ENCODE measurements at regions not wholly inside any gene's neighbourhood (a gene's known extent, or its start where the extent isn't known, plus 50 kb on each side); places are given as distances from the start of the nearest gene placed in this dataset.
"Not testable (repeated sequence)": the region's sequence is repeated elsewhere in the genome, so short reads cannot be mapped to it uniquely, and the experiment has no call there.

GRCh38 chr4:131347816-131348215 lies 1801.3 kb upstream of the PCDH10 start:
- H3K27ac ChIP-seq (ENCODE audit: low read depth, low read length), result no peak overlapping the region
- no peak overlapping the region for H2AK5ac ChIP-seq (ENCODE audit: low read length)
- no peak overlapping the region for H3K18ac ChIP-seq (ENCODE audit: low read length)
- no peak overlapping the region for H2BK5ac ChIP-seq (ENCODE audit: low read depth, low read length, poor library complexity)
- H3K27me3 ChIP-seq (ENCODE audit: insufficient read depth, low read length), result no peaks in the 10 kb centered on the region
- no peak overlapping the region for H3K23ac ChIP-seq (ENCODE audit: low read length)
- no peak overlapping the region for H3K9ac ChIP-seq (ENCODE audit: low read length)
- no CpG with 5 or more reads among the region's 2 CpGs for WGBS (ENCODE audit: extremely low coverage, insufficient coverage, insufficient read length)
- H3K14ac ChIP-seq (ENCODE audit: low read length), result no peak overlapping the region
- H2AFZ ChIP-seq (ENCODE audit: insufficient read depth, low read length, poor library complexity), result no peak overlapping the region
- no peak overlapping the region for H2BK12ac ChIP-seq (ENCODE audit: low read length)
- no peak overlapping the region for H3K4ac ChIP-seq (ENCODE audit: low read depth, low read length)
- no peak overlapping the region for H3K4me2 ChIP-seq (ENCODE audit: low read length)
- no peaks in the 10 kb centered on the region for H3K36me3 ChIP-seq (ENCODE audit: control insufficient read depth in 1 of 2, insufficient read depth in 2 of 2, low read length in 2 of 2)
- no peak overlapping the region for H3K4me3 ChIP-seq (ENCODE audit: low read depth, low read length)
- H4K91ac ChIP-seq (ENCODE audit: low read depth, low read length), result no peak overlapping the region
- no peak overlapping the region for H2BK120ac ChIP-seq (ENCODE audit: insufficient read depth, low read length, poor library complexity)
- H4K12ac ChIP-seq (ENCODE audit: low read depth, low read length), result no peak overlapping the region
- H3K79me2 ChIP-seq (ENCODE audit: control insufficient read depth, insufficient read depth, low read length, poor library complexity), result no peaks in the 10 kb centered on the region
- no peaks in the 10 kb centered on the region for H3K9me3 ChIP-seq (ENCODE audit: insufficient read depth, low read depth, low read length)
- DNase-seq, result no peak
- H3K4me1 ChIP-seq (ENCODE audit: control insufficient read depth in 1 of 2, insufficient read depth in 2 of 2, low read length in 2 of 2), result no peaks in the 10 kb centered on the region
- H3K79me1 ChIP-seq (ENCODE audit: low read length), result no peaks in the 10 kb centered on the region
- no peak overlapping the region for H4K8ac ChIP-seq (ENCODE audit: low read depth, low read length)

DNA sequence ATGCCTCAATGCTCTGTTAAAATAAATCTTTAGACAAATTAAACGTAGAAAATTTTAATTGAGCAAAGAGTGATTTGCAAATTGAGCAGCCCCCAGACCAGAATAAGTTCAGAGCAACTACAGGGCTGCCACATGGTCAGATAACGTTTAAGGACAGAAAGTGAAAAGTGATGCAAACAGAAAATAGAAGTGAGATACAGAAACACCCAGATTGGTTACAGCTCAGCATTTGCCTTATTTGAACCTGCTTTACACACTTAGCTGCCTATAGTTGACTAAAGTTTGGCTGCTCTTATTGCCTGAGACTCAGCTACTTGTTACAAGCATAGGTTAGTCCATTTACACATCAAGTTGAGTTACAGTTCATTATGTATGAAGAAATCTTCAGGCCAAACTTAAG lies 1800.8 kb upstream of the PCDH10 start:
- Histone ChIP-seq H2AFZ (ENCODE audit: insufficient read depth, low read length, poor library complexity) (no peak overlapping the region), H3K9me3 (ENCODE audit: insufficient read depth, low read depth, low read length) (no peaks in the 10 kb centered on the region), H4K12ac (ENCODE audit: low read depth, low read length) (no peak overlapping the region), H3K9ac (ENCODE audit: low read length) (no peak overlapping the region), H2BK5ac (ENCODE audit: low read depth, low read length, poor library complexity) (no peak overlapping the region), H4K8ac (ENCODE audit: low read depth, low read length) (no peak overlapping the region), H3K14ac (ENCODE audit: low read length) (no peak overlapping the region), H3K27ac (ENCODE audit: low read depth, low read length) (no peak overlapping the region), H2BK12ac (ENCODE audit: low read length) (no peak overlapping the region), H2AK5ac (ENCODE audit: low read length) (no peak overlapping the region), H3K36me3 (ENCODE audit: control insufficient read depth in 1 of 2, insufficient read depth in 2 of 2, low read length in 2 of 2) (no peaks in the 10 kb centered on the region), H3K79me1 (ENCODE audit: low read length) (no peaks in the 10 kb centered on the region), H3K79me2 (ENCODE audit: control insufficient read depth, insufficient read depth, low read length, poor library complexity) (no peaks in the 10 kb centered on the region), H3K4me1 (ENCODE audit: control insufficient read depth in 1 of 2, insufficient read depth in 2 of 2, low read length in 2 of 2) (no peaks in the 10 kb centered on the region), H4K91ac (ENCODE audit: low read depth, low read length) (no peak overlapping the region), H3K27me3 (ENCODE audit: insufficient read depth, low read length) (no peaks in the 10 kb centered on the region), H3K4me2 (ENCODE audit: low read length) (no peak overlapping the region), H3K18ac (ENCODE audit: low read length) (no peak overlapping the region), H3K4me3 (ENCODE audit: low read depth, low read length) (no peak overlapping the region), H3K23ac (ENCODE audit: low read length) (no peak overlapping the region), H2BK120ac (ENCODE audit: insufficient read depth, low read length, poor library complexity) (no peak overlapping the region), H3K4ac (ENCODE audit: low read depth, low read length) (no peak overlapping the region)
- WGBS (ENCODE audit: extremely low coverage, insufficient coverage, insufficient read length), result no CpG with 5 or more reads among the region's 2 CpGs
- no peak for DNase-seq

- not testable (repeated sequence) for H2BK12ac ChIP-seq (ENCODE audit: low read length); H3K79me1 ChIP-seq (ENCODE audit: low read length); H2AFZ ChIP-seq (ENCODE audit: insufficient read depth, low read length, poor library complexity); H3K9ac ChIP-seq (ENCODE audit: low read length); DNase-seq; H3K27ac ChIP-seq (ENCODE audit: low read depth, low read length); H3K14ac ChIP-seq (ENCODE audit: low read length); H3K23ac ChIP-seq (ENCODE audit: low read length); H3K4me2 ChIP-seq (ENCODE audit: low read length); H3K4me3 ChIP-seq (ENCODE audit: low read depth, low read length); H3K18ac ChIP-seq (ENCODE audit: low read length); H3K36me3 ChIP-seq (ENCODE audit: control insufficient read depth in 1 of 2, insufficient read depth in 2 of 2, low read length in 2 of 2); H2BK120ac ChIP-seq (ENCODE audit: insufficient read depth, low read length, poor library complexity); H4K12ac ChIP-seq (ENCODE audit: low read depth, low read length); H3K27me3 ChIP-seq (ENCODE audit: insufficient read depth, low read length); H2AK5ac ChIP-seq (ENCODE audit: low read length); H3K4me1 ChIP-seq (ENCODE audit: control insufficient read depth in 1 of 2, insufficient read depth in 2 of 2, low read length in 2 of 2); H3K4ac ChIP-seq (ENCODE audit: low read depth, low read length); H3K79me2 ChIP-seq (ENCODE audit: control insufficient read depth, insufficient read depth, low read length, poor library complexity); H3K9me3 ChIP-seq (ENCODE audit: insufficient read depth, low read depth, low read length); H4K91ac ChIP-seq (ENCODE audit: low read depth, low read length); H4K8ac ChIP-seq (ENCODE audit: low read depth, low read length); H2BK5ac ChIP-seq (ENCODE audit: low read depth, low read length, poor library complexity)
- WGBS (ENCODE audit: extremely low coverage, insufficient coverage, insufficient read length), result no CpG with 5 or more reads among the region's 19 CpGs
Measured at GRCh38 chr4:131352371-131352770, 1796.7 kb upstream of the PCDH10 start.

- Histone ChIP-seq H3K9me3 (ENCODE audit: insufficient read depth, low read depth, low read length) (no peaks in the 10 kb centered on the region), H2AFZ (ENCODE audit: insufficient read depth, low read length, poor library complexity) (no peak overlapping the region), H3K27ac (ENCODE audit: low read depth, low read length) (no peak overlapping the region), H2BK12ac (ENCODE audit: low read length) (no peak overlapping the region), H3K9ac (ENCODE audit: low read length) (no peak overlapping the region), H2BK5ac (ENCODE audit: low read depth, low read length, poor library complexity) (no peak overlapping the region), H3K27me3 (ENCODE audit: insufficient read depth, low read length) (no peaks in the 10 kb centered on the region), H3K23ac (ENCODE audit: low read length) (no peak overlapping the region), H4K91ac (ENCODE audit: low read depth, low read length) (no peak overlapping the region), H3K36me3 (ENCODE audit: control insufficient read depth in 1 of 2, insufficient read depth in 2 of 2, low read length in 2 of 2) (no peaks in the 10 kb centered on the region), H3K4me2 (ENCODE audit: low read length) (no peak overlapping the region), H2AK5ac (ENCODE audit: low read length) (no peak overlapping the region), H3K18ac (ENCODE audit: low read length) (no peak overlapping the region), H3K4me1 (ENCODE audit: control insufficient read depth in 1 of 2, insufficient read depth in 2 of 2, low read length in 2 of 2) (no peaks in the 10 kb centered on the region), H4K12ac (ENCODE audit: low read depth, low read length) (no peak overlapping the region), H3K79me2 (ENCODE audit: control insufficient read depth, insufficient read depth, low read length, poor library complexity) (no peaks in the 10 kb centered on the region), H3K14ac (ENCODE audit: low read length) (no peak overlapping the region), H3K4ac (ENCODE audit: low read depth, low read length) (no peak overlapping the region), H3K79me1 (ENCODE audit: low read length) (no peaks in the 10 kb centered on the region), H3K4me3 (ENCODE audit: low read depth, low read length) (no peak overlapping the region), H4K8ac (ENCODE audit: low read depth, low read length) (no peak overlapping the region), H2BK120ac (ENCODE audit: insufficient read depth, low read length, poor library complexity) (no peak overlapping the region)
- no CpG with 5 or more reads among the region's 3 CpGs for WGBS (ENCODE audit: extremely low coverage, insufficient coverage, insufficient read length)
- no peak for DNase-seq
Measured at GRCh38 chr4:131366714-131367113, 1782.4 kb upstream of the PCDH10 start.
